ENCODE measurements at regions not wholly inside any gene's neighbourhood (a gene's known extent, or its start where the extent isn't known, plus 50 kb on each side); places are given as distances from the start of the nearest gene placed in this dataset.

DNA sequence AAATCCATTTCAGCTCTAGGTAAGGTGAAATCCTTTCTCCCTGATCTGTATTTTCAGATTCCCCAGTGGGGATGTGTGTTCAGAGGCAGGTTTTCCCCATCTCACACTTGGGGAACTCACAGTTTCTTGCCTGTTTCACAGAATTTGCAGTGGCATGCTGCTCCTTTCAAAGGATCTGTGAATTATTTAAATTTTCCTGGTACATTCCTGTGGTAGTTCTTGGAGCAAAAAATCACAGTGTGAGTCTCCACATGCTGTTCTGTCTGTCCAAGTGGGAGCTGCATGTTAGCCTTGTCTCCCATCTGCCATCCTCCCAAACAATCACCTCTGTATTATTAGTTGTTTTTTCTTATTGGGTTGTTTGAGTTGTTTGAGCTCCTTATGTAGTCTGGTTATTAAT is 372.9 kb downstream of the ARL6IP6 start:
- no peaks in the 10 kb centered on the region for H3K36me3 ChIP-seq (replicated peaks in 1 of 2)
- H3K4me3 ChIP-seq = no peak overlapping the region
- no peaks in the 10 kb centered on the region for H3K4me1 ChIP-seq (replicated peaks in 1 of 2)
- intact Hi-C loops (cut with DNase I) = no loop called here
- H3K27me3 ChIP-seq = no peaks in the 10 kb centered on the region
- TF ChIP-seq, protein P1, sequence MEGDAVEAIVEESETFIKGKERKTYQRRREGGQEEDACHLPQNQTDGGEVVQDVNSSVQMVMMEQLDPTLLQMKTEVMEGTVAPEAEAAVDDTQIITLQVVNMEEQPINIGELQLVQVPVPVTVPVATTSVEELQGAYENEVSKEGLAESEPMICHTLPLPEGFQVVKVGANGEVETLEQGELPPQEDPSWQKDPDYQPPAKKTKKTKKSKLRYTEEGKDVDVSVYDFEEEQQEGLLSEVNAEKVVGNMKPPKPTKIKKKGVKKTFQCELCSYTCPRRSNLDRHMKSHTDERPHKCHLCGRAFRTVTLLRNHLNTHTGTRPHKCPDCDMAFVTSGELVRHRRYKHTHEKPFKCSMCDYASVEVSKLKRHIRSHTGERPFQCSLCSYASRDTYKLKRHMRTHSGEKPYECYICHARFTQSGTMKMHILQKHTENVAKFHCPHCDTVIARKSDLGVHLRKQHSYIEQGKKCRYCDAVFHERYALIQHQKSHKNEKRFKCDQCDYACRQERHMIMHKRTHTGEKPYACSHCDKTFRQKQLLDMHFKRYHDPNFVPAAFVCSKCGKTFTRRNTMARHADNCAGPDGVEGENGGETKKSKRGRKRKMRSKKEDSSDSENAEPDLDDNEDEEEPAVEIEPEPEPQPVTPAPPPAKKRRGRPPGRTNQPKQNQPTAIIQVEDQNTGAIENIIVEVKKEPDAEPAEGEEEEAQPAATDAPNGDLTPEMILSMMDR (IDR thresholded peaks at IDR 0.05) = no peak
- TF ChIP-seq POLR2A (IDR thresholded peaks at IDR 0.05) = no peak
- no peak overlapping the region for H3K27ac ChIP-seq
- DNase-seq = no peak
- no peaks in the 10 kb centered on the region for H3K9me3 ChIP-seq (replicated peaks in 1 of 3)

DNA sequence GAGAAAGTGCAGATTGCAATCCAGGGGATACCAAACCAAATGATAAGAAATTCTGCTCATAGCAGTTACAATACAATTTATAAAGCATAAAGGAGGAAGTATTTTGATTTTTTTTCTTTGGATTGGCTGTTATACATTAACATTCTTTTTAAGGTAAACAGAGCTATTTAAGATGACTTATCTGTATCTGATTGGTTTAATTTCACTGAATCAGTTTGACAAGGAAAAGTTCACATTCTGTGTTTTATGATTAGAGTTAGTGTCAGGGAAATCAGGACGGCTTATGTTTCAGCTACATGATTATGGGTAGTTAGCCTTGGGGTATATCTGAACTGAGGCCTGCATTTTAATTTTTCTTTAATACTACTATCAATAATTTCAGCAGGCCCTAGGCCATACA is 360.9 kb downstream of the ARL6IP6 start:
- intact Hi-C loops (cut with DNase I) = no loop called here
- TF ChIP-seq, protein P1 (IDR thresholded peaks at IDR 0.05) = no peak
- TF ChIP-seq POLR2A (IDR thresholded peaks at IDR 0.05) = no peak
- no peaks in the 10 kb centered on the region for H3K27me3 ChIP-seq

DNA sequence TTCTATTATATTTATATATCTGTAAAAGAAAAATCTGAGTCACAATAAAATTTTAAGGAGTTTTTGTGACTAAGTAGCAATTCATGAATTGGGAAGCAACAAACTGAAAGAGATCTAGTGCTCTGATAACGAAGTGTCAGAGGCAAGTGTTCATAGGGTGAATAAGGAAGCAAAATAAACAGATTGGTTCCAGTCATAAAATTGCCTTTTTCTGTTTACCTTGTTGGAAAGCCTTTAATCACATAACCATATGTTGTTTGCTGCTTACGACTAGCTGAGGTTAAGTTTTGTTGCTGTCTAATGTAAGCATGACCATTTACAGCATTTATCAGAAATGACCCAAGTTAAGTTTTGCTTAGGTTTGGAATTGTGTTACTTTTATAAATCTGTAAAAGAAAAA is 358.9 kb downstream of the ARL6IP6 start:
- Histone ChIP-seq H3K4me1 (replicated peaks in 1 of 2) (no peaks in the 10 kb centered on the region), H3K4me3 (no peak overlapping the region), H3K9me3 (replicated peaks in 1 of 3) (peaks cover 0 to 4% (median 0%) of the 10 kb centered on the region in 3 donors), H3K27ac (no peak overlapping the region), H3K27me3 (no peaks in the 10 kb centered on the region), H3K36me3 (replicated peaks in 1 of 2) (no peaks in the 10 kb centered on the region)
- intact Hi-C loops (cut with DNase I) = no loop called here
- TF ChIP-seq POLR2A (IDR thresholded peaks at IDR 0.05) = no peak
- TF ChIP-seq, protein P1 (IDR thresholded peaks at IDR 0.05) = no peak
- 69 to 84% (median 79%) methylated on average over 2 of the region's 2 CpGs for WGBS, 4 donors
- DNase-seq = no peak

More for the DNA sequence above, 360.9 kb downstream of the ARL6IP6 start:
- no peak for DNase-seq
- Histone ChIP-seq H3K4me3 (no peak overlapping the region), H3K36me3 (replicated peaks in 1 of 2) (no peaks in the 10 kb centered on the region), H3K4me1 (replicated peaks in 1 of 2) (no peaks in the 10 kb centered on the region), H3K27ac (no peak overlapping the region), H3K9me3 (replicated peaks in 1 of 3) (peaks cover 0 to 4% (median 0%) of the 10 kb centered on the region in 3 donors)
- 0 to 57% (median 27%) methylated on average over 1 of the region's 1 CpG for WGBS, 4 donors

DNA sequence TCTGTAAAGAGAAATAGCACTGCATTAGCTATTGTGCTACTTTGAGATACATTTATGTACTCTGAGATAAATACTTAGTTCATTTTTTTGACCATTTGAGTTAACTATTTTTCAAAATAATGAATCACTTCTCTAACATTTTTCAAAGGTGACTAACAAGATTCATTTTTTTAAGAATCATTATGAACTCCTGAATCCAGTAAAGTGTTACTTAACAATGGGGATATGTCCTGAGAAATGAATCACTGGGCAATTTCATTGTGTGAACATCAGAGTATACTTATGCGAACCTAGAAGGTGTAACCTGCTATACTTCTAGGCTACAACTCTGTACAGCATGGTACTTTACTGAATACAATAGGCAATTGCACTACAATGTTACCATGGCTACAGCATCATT is 355.8 kb downstream of the ARL6IP6 start:
- DNase-seq = no peak
- Histone ChIP-seq H3K36me3 (replicated peaks in 1 of 2) (no peaks in the 10 kb centered on the region), H3K9me3 (replicated peaks in 1 of 3) (peaks cover 0 to 4% (median 0%) of the 10 kb centered on the region in 3 donors), H3K27ac (no peak overlapping the region), H3K27me3 (no peaks in the 10 kb centered on the region), H3K4me1 (replicated peaks in 1 of 2) (peaks cover 6 to 8% of the 10 kb centered on the region in 2 donors), H3K4me3 (no peak overlapping the region)
- TF ChIP-seq, protein P1 (IDR thresholded peaks at IDR 0.05) = no peak
- TF ChIP-seq POLR2A (IDR thresholded peaks at IDR 0.05) = no peak
- WGBS, 4 donors = 79 to 91% (median 84%) methylated on average over 1 of the region's 1 CpG
- intact Hi-C loops (cut with DNase I) = no loop called here
